Transverse colon (tissue), 4 donors: ENCODE measurements at regions not wholly inside any gene's neighbourhood (a gene's known extent, or its start where the extent isn't known, plus 50 kb on each side); places are given as distances from the start of the nearest gene placed in this dataset.

Experiments used
- EP300 ChIP-seq: sonication (generic); formaldehyde crosslinking; IDR thresholded peaks from one replicate; pipeline ENCODE4 v1.6.1; 2017; ENCODE audit warnings: antibody characterized with exemption, low read depth
- POLR2A ChIP-seq: fragments of 450-650 bp; IDR thresholded peaks from one replicate; pipeline ENCODE4 v1.6.1; 2016; ENCODE audit warnings: antibody characterized with exemption, mild to moderate bottlenecking, moderate library complexity
- POLR2AphosphoS5 ChIP-seq, 3 donors: sonication (generic); formaldehyde crosslinking; IDR thresholded peaks; one replicate each; pipeline ENCODE4 v1.6.1; 2016; ENCODE audit warnings: antibody characterized with exemption in 3 of 3
- TF ChIP-seq, protein P1 (sequence below), 5 experiments: fragments of 200-600 bp in 3 of 5; fragments of 450-650 bp in 2 of 5; sonication (generic) in 3 of 5; IDR thresholded peaks; 1 replicate in 2 of 5; 2 replicates in 3 of 5; pipeline ENCODE4 v1.5.1; 2016 to 2017; ENCODE audit warnings: antibody characterized with exemption in 5 of 5, inconsistent platforms in 3 of 5, mild to moderate bottlenecking in 2 of 5, moderate library complexity in 1 of 5

DNA sequence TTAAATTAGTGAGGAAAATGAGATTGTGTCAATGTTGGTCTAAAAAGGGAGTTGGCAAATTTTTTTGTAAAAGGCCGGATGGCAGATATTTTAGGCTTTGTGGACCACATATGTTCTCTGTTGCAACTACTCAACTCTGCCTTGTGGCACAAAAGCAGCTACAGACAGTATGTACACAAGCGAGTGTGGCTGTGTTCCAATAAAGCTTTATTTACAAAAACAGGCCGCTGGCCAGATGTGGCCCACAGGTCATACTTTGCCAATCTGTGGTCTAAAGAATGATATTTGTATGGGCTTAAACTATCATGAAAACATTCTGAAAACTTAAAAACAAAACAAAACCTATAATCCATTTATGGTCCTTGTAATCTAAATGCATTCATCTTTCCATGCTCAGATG is 228.3 kb downstream of the CLIC5 start:
- TF ChIP-seq, protein P1, sequence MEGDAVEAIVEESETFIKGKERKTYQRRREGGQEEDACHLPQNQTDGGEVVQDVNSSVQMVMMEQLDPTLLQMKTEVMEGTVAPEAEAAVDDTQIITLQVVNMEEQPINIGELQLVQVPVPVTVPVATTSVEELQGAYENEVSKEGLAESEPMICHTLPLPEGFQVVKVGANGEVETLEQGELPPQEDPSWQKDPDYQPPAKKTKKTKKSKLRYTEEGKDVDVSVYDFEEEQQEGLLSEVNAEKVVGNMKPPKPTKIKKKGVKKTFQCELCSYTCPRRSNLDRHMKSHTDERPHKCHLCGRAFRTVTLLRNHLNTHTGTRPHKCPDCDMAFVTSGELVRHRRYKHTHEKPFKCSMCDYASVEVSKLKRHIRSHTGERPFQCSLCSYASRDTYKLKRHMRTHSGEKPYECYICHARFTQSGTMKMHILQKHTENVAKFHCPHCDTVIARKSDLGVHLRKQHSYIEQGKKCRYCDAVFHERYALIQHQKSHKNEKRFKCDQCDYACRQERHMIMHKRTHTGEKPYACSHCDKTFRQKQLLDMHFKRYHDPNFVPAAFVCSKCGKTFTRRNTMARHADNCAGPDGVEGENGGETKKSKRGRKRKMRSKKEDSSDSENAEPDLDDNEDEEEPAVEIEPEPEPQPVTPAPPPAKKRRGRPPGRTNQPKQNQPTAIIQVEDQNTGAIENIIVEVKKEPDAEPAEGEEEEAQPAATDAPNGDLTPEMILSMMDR (IDR thresholded peaks at IDR 0.05) = no peak
- TF ChIP-seq EP300 = no peak
- no peak for TF ChIP-seq POLR2A
- no peak for TF ChIP-seq POLR2AphosphoS5 (IDR thresholded peaks at IDR 0.05)
